NCI-H748 treated with DMSO at 0.1 percent for 48 hours (cell line): ENCODE measurements at regions not wholly inside any gene's neighbourhood (a gene's known extent, or its start where the extent isn't known, plus 50 kb on each side); places are given as distances from the start of the nearest gene placed in this dataset.
"Not testable (repeated sequence)": the region's sequence is repeated elsewhere in the genome, so short reads cannot be mapped to it uniquely, and the experiment has no call there.

Experiments used
- DNase-seq: peaks from one replicate; lab custom pipeline; 2025; lab: John Stamatoyannopoulos, UW

- DNase-seq = no peak
Measured at GRCh38 chr15:59833366-59833765, 144.2 kb upstream of the BNIP2 start.

GRCh38 chr15:59830873-59831272 lies 141.8 kb upstream of the BNIP2 start:
- no peak for DNase-seq

- DNase-seq = no peak
Measured at GRCh38 chr15:59830098-59830497, 141.0 kb upstream of the BNIP2 start.

- DNase-seq = no peak
Measured at GRCh38 chr15:59828861-59829260, 139.7 kb upstream of the BNIP2 start.

- DNase-seq = no peak
Measured at GRCh38 chr15:59828263-59828662, 139.1 kb upstream of the BNIP2 start.

GRCh38 chr15:59825901-59826300 lies 136.8 kb upstream of the BNIP2 start:
- DNase-seq = no peak

GRCh38 chr15:59821286-59821685 lies 132.2 kb upstream of the BNIP2 start:
- no peak for DNase-seq

- DNase-seq = no peak
Measured at GRCh38 chr15:59819092-59819491, 130.0 kb upstream of the BNIP2 start.

- DNase-seq = no peak
Measured at GRCh38 chr15:59818336-59818735, 129.2 kb upstream of the BNIP2 start.

GRCh38 chr15:59817834-59818233 lies 128.7 kb upstream of the BNIP2 start:
- no peak for DNase-seq

GRCh38 chr15:59817053-59817452 lies 127.9 kb upstream of the BNIP2 start:
- no peak for DNase-seq

GRCh38 chr15:59814409-59814808 lies 125.3 kb upstream of the BNIP2 start:
- DNase-seq = no peak

GRCh38 chr15:59812889-59813288 lies 123.8 kb upstream of the BNIP2 start:
- DNase-seq = no peak

GRCh38 chr15:59812250-59812870 lies 123.2 kb upstream of the BNIP2 start:
- peak; percentile 31 for DNase-seq

GRCh38 chr15:59803293-59803966 lies 114.3 kb upstream of the BNIP2 start:
- DNase-seq = not testable (repeated sequence)

GRCh38 chr15:59801649-59802048 lies 112.5 kb upstream of the BNIP2 start:
- no peak for DNase-seq

GRCh38 chr15:59798605-59798917 lies 109.4 kb upstream of the BNIP2 start:
- no peak for DNase-seq

- no peak for DNase-seq
Measured at GRCh38 chr15:59797756-59798604, 108.9 kb upstream of the BNIP2 start.

- DNase-seq = no peak
Measured at GRCh38 chr15:59794229-59794886, 105.2 kb upstream of the BNIP2 start.

- no peak for DNase-seq
Measured at GRCh38 chr15:59792359-59792758, 103.2 kb upstream of the BNIP2 start.

GRCh38 chr15:59791755-59792154 lies 102.6 kb upstream of the BNIP2 start:
- no peak for DNase-seq

- no peak for DNase-seq
Measured at GRCh38 chr15:59791079-59791478, 102.0 kb upstream of the BNIP2 start.

GRCh38 chr15:59786466-59786865 lies 97.3 kb upstream of the BNIP2 start:
- DNase-seq = not testable (repeated sequence)
